ENCODE measurements at regions not wholly inside any gene's neighbourhood (a gene's known extent, or its start where the extent isn't known, plus 50 kb on each side); places are given as distances from the start of the nearest gene placed in this dataset.

GRCh38 chr11:43197379-43197778 lies 114.4 kb upstream of the API5 start:
- TF ChIP-seq CTCF (IDR thresholded peaks at IDR 0.05; ENCODE audit: poor library complexity, severe bottlenecking) (no peak), TAF1 (IDR thresholded peaks at IDR 0.05; ENCODE audit: low read depth) (no peak)
